ENCODE measurements at regions not wholly inside any gene's neighbourhood (a gene's known extent, or its start where the extent isn't known, plus 50 kb on each side); places are given as distances from the start of the nearest gene placed in this dataset.

DNA sequence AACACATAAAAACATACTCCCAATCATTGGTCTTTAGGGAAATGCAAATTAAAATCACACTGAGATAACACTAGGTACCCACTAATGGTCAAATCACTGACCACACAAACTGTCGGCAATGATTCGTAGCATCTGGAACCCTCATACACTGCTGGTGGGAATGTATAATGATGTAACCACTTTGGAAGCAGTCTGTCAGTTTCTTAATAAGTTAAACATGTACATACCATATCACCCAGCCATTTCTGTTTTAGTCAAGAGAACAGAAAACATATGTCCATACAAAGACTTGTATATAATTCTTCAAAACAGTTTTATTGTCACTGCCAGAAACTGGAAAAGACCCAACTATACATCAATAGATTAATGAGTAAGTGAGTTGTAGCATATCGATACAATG, 63.3 kb upstream of the LRRC3B start:
- DNase-seq, result no peak

- DNase-seq, result no peak
These were observed 62.5 kb upstream of the LRRC3B start for GRCh38 chr3:26560081-26560480.

DNA sequence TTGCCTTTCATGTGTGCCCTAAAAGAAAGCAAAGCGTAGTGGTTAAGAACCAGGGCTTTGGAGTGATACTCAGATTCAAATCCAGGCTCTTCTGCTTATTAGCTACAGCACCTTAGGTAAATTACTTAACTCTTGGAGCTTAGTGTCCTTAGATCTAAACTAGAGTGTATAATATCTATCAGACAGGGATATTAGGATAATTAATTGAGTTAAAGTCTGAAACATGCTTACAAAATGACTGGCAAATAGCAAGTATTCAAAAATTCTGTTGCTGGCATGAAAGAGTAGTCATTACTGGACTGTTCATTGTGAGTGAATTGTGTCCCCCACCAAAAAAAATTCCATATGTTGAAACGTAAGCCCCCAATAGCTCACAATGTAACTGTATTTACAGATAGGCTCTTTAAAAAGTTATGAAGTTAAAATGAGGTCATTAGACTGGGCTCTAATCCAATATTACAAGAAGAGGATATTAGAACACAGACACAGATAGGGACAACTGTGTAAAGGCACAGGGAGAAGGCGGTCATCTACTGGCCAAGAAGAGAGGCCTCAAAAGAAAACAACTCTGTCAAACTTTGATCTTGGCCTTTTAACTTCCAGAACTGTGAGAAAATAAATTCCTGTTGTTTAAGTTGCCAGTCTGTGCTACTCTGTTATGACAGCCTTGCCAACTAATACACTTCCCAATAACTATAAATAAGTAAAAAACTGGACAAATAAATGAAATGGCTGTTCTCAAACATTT, 60.4 kb upstream of the LRRC3B start:
- DNase-seq, result no peak
